C4-2B (cell line): ENCODE measurements at regions not wholly inside any gene's neighbourhood (a gene's known extent, or its start where the extent isn't known, plus 50 kb on each side); places are given as distances from the start of the nearest gene placed in this dataset.

Source experiments
- ZFX ChIP-seq: fragments of 450-650 bp; IDR thresholded peaks from 2 replicates; pipeline ENCODE4 v1.6.1; 2017
- TF ChIP-seq, protein P1 (sequence below): fragments of 450-650 bp; conservative IDR thresholded peaks from 2 replicates; pipeline ENCODE4 v1.5.1; 2017; ENCODE audit warnings: mild to moderate bottlenecking

DNA sequence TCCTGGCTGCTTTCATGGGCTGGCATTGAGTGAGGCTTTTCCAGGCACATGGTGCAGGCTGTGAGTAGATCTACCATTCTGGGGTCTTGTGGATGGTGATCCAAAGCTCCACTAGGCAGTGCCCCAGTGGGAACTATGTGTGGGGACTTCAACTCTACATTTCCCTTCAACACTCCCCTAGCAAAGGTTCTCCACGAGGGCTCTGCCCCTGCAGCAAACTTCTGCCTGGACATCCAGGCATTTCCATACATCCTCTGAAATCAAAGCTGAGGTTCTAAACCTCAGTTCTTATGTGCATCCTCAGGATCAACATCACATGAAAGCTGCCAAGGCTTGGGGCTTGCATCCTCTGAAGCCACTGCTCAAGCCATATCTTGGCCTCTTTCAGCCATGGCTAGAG is 282.9 kb upstream of the ZPLD1 start:
- TF ChIP-seq, protein P1, sequence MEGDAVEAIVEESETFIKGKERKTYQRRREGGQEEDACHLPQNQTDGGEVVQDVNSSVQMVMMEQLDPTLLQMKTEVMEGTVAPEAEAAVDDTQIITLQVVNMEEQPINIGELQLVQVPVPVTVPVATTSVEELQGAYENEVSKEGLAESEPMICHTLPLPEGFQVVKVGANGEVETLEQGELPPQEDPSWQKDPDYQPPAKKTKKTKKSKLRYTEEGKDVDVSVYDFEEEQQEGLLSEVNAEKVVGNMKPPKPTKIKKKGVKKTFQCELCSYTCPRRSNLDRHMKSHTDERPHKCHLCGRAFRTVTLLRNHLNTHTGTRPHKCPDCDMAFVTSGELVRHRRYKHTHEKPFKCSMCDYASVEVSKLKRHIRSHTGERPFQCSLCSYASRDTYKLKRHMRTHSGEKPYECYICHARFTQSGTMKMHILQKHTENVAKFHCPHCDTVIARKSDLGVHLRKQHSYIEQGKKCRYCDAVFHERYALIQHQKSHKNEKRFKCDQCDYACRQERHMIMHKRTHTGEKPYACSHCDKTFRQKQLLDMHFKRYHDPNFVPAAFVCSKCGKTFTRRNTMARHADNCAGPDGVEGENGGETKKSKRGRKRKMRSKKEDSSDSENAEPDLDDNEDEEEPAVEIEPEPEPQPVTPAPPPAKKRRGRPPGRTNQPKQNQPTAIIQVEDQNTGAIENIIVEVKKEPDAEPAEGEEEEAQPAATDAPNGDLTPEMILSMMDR, result no peak
- no peak for TF ChIP-seq ZFX
